ENCODE measurements at regions not wholly inside any gene's neighbourhood (a gene's known extent, or its start where the extent isn't known, plus 50 kb on each side); places are given as distances from the start of the nearest gene placed in this dataset.
"Not testable (repeated sequence)": the region's sequence is repeated elsewhere in the genome, so short reads cannot be mapped to it uniquely, and the experiment has no call there.

GRCh38 chr20:24418731-24419130, 50.7 kb upstream of the SYNDIG1 start:
- H3K4me3 ChIP-seq = no peak overlapping the region

GRCh38 chr20:24417485-24417884, 51.9 kb upstream of the SYNDIG1 start:
- Histone ChIP-seq H3K27ac (no peak overlapping the region), H3K9me3 (no peaks in the 10 kb centered on the region), H3K36me3 (no peaks in the 10 kb centered on the region), H3K4me3 (no peak overlapping the region), H3K27me3 (replicated peaks; ENCODE audit: insufficient read depth) (no peaks in the 10 kb centered on the region), H3K4me1 (ENCODE audit: control insufficient read depth in 1 of 2, low read depth in 2 of 2) (peaks cover 0 to 13% of the 10 kb centered on the region in 2 donors)
- no peak for TF ChIP-seq CTCF (IDR thresholded peaks at IDR 0.05)
- DNase-seq (ENCODE audit: low spot score) (no peak), ATAC-seq (ENCODE audit: insufficient number of reproducible peaks, low FRiP score, low read depth) (no peak)

More at GRCh38 chr20:24418731-24419130, 50.7 kb upstream of the SYNDIG1 start:
- ATAC-seq (ENCODE audit: insufficient number of reproducible peaks, low FRiP score, low read depth) (no peak), DNase-seq (ENCODE audit: low spot score) (no peak)
- H3K27me3 ChIP-seq (replicated peaks; ENCODE audit: insufficient read depth) = no peaks in the 10 kb centered on the region
- H3K36me3 ChIP-seq = no peaks in the 10 kb centered on the region
- peak overlapping the region in 1 of 2 donors; percentile 1 for H3K27ac ChIP-seq
- no peak for TF ChIP-seq CTCF (IDR thresholded peaks at IDR 0.05)
- peaks cover 0 to 9% of the 10 kb centered on the region in 2 donors for H3K4me1 ChIP-seq (ENCODE audit: control insufficient read depth in 1 of 2, low read depth in 2 of 2)
- no peaks in the 10 kb centered on the region for H3K9me3 ChIP-seq

- not testable (repeated sequence) for H3K4me3 ChIP-seq; H3K36me3 ChIP-seq; DNase-seq (ENCODE audit: low spot score); ATAC-seq (ENCODE audit: insufficient number of reproducible peaks, low FRiP score, low read depth); H3K27ac ChIP-seq; H3K27me3 ChIP-seq (replicated peaks; ENCODE audit: insufficient read depth); H3K9me3 ChIP-seq
- peaks cover 11 to 29% of the 10 kb centered on the region in 2 donors for H3K4me1 ChIP-seq (ENCODE audit: control insufficient read depth in 1 of 2, low read depth in 2 of 2)
Measured at GRCh38 chr20:24415444-24415843, 54.0 kb upstream of the SYNDIG1 start.

- H3K36me3 ChIP-seq = no peaks in the 10 kb centered on the region
- no peaks in the 10 kb centered on the region for H3K27me3 ChIP-seq (replicated peaks; ENCODE audit: insufficient read depth)
- H3K4me3 ChIP-seq = no peak overlapping the region
- no peaks in the 10 kb centered on the region for H3K9me3 ChIP-seq
- TF ChIP-seq CTCF (IDR thresholded peaks at IDR 0.05) = no peak
- no peak for ATAC-seq (ENCODE audit: insufficient number of reproducible peaks, low FRiP score, low read depth)
- no peak for DNase-seq (ENCODE audit: low spot score)
- peak overlapping the region; percentile 79 to 82 for H3K27ac ChIP-seq
- peaks cover 21 to 47% of the 10 kb centered on the region in 2 donors for H3K4me1 ChIP-seq (ENCODE audit: control insufficient read depth in 1 of 2, low read depth in 2 of 2)
Measured at GRCh38 chr20:24411834-24412216, 57.6 kb upstream of the SYNDIG1 start.

GRCh38 chr20:24411003-24411833, 58.2 kb upstream of the SYNDIG1 start:
- DNase-seq (ENCODE audit: low spot score) = no peak
- peak; percentile 78 for ATAC-seq (ENCODE audit: insufficient number of reproducible peaks, low FRiP score, low read depth)
- no peak overlapping the region for H3K4me3 ChIP-seq
- H3K9me3 ChIP-seq = no peaks in the 10 kb centered on the region
- peak overlapping the region; percentile 79 to 82 for H3K27ac ChIP-seq
- no peaks in the 10 kb centered on the region for H3K27me3 ChIP-seq (replicated peaks; ENCODE audit: insufficient read depth)
- H3K4me1 ChIP-seq (ENCODE audit: control insufficient read depth in 1 of 2, low read depth in 2 of 2) = peaks cover 21 to 50% of the 10 kb centered on the region in 2 donors
- TF ChIP-seq CTCF (IDR thresholded peaks at IDR 0.05) = no peak
- no peaks in the 10 kb centered on the region for H3K36me3 ChIP-seq
